H54 (cell line): ENCODE measurements at regions not wholly inside any gene's neighbourhood (a gene's known extent, or its start where the extent isn't known, plus 50 kb on each side); places are given as distances from the start of the nearest gene placed in this dataset.
A peak's percentile ranks its signal among the peaks of the same experiment; 100 is the strongest.

Experiments used
- DNase-seq: peaks from one replicate; pipeline ENCODE4 v3.0.0; 2011; ENCODE audit warnings: low spot score, mixed read lengths; ENCODE audit not compliant: insufficient read length
- FAIRE-seq: peaks from 3 replicates; lab custom pipeline; 2011; peaks lifted over from hg19 to GRCh38; lab: Jason Lieb, UNC
- POLR2A ChIP-seq: IDR thresholded peaks from 2 replicates; pipeline ENCODE4 v1.6.1; 2011; ENCODE audit warnings: low read depth, mild to moderate bottlenecking, low read length

DNA sequence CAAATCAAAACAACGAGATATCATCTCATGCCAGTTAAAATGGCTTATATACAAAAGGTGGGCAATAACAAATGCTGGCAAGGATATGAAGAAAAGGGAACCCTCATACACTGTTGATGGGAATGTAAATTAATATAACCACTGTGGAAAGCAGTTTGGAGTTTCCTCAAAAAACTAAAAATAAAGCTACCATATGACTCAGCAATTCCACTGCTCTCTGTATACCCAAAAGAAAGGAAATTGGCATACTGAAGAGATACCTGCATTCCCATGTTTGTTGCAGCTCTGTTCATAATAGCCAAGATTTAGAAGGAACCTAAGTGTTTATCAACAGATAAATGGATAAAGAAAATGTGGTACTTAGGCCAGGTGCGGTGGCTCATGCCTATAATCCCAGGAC is 124.8 kb downstream of the MSTN start:
- no peak for TF ChIP-seq POLR2A
- FAIRE-seq (no peak), DNase-seq (no peak)

DNA sequence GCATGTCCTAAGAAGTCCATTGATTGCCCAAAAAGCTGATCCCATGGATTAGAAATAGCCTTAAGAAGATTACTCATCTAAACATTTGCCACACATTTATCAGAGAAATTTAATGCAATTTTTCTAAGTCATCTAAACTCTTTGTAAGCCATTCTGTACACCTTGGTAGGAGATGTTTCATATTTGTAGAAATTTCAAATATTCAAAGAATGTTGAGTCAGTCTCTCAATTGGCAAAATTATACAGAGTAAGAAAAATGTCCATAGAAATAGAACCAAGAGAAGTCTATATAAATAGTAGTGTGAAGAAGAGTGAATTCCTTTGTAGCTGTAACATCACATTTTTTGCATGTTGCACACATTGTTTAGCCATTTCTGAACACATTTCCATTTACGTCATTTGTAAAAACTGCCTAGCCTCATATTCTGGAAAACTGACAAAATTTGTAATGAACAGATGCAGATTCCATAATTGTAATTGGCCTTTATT is 128.6 kb downstream of the MSTN start:
- no peak for TF ChIP-seq POLR2A
- DNase-seq (peak; percentile 16), FAIRE-seq (peak; percentile 93)

GRCh38 chr2:189933041-189933440 is 129.5 kb downstream of the MSTN start:
- DNase-seq, result no peak
- TF ChIP-seq POLR2A, result no peak
- no peak for FAIRE-seq

DNA sequence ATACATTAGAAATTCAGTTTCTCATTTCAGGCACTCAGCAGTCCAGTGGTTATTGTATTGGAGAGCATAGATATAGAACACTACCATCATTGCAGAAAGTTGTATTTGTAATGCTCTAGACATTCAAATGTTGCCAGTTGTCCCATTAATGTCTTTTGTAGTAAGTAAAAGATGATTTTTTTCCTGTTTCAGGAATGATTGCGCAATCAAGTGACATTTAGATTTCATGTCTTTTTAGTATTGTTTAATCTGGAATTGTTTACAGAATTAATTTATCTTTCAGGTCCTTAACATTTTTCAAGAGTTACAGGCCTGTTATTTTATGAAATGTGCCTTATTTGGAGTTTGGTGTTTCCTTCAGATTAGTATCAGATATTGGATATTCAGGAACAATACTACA is 134.7 kb downstream of the MSTN start:
- FAIRE-seq (peak; percentile 33), DNase-seq (no peak)
- TF ChIP-seq POLR2A, result no peak
